ENCODE measurements at regions not wholly inside any gene's neighbourhood (a gene's known extent, or its start where the extent isn't known, plus 50 kb on each side); places are given as distances from the start of the nearest gene placed in this dataset.

DNA sequence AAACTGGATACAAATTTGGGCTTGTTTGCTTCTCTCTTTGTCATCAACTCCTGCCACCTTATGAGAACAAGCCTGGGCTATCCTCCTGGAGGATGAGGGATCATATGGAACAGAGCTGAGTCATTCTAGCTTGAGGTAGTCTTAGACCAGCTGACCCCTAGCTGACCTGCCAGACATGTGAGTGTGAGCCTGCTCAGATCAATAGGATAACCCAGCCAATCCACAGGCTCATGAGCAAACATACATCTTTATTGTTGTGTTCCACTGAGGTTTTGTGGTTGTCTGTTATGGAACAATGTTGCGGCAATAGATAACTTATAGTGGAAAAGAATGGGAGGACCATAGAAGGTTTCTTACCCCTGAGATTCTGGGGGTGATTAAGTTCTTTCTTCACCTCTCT, 54.5 kb upstream of the FAM180A start:
- Histone ChIP-seq H3K4me3 (no peak overlapping the region), H3K36me3 (no peaks in the 10 kb centered on the region), H3K9me3 (no peaks in the 10 kb centered on the region), H3K4me1 (peaks cover 0 to 8% (median 0%) of the 10 kb centered on the region in 3 donors), H3K27ac (no peak overlapping the region), H3K27me3 (peaks cover 3% of the 10 kb centered on the region)
- WGBS, 2 donors (ENCODE audit: low coverage in 1 of 2) = 92% methylated on average over 1 of the region's 1 CpG; no CpG with 5 or more reads in 1 of the 2 donors
- TF ChIP-seq POLR2AphosphoS5 (IDR thresholded peaks at IDR 0.05) = no peak
- no peak for TF ChIP-seq POLR2A (IDR thresholded peaks at IDR 0.05)
- TF ChIP-seq EP300 (IDR thresholded peaks at IDR 0.05) = no peak
- TF ChIP-seq CTCF (IDR thresholded peaks at IDR 0.05) = no peak
- ATAC-seq = no peak

DNA sequence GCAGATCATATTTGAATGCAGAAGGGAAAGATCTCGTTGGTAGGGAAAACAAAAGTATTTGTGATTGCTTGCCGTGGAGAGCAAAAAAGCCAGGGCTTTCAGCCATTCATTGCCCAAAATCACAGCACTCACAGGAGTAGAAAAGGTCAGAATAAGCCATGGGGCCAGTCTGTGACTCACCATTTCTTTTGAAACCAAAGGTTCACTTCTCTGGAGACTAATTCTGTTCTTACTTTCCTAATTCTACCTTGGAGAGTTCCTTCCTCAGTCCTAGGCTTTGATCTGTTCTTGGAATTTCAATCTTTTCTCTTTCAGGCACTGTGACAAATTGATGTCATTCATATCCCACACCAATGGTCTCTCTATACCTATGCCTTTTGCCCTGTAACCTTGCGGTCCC, 54.1 kb upstream of the FAM180A start:
- Histone ChIP-seq H3K4me1 (peaks cover 0 to 8% (median 0%) of the 10 kb centered on the region in 3 donors), H3K36me3 (no peaks in the 10 kb centered on the region), H3K4me3 (no peak overlapping the region), H3K27ac (no peak overlapping the region), H3K27me3 (peaks cover 3% of the 10 kb centered on the region), H3K9me3 (no peaks in the 10 kb centered on the region)
- TF ChIP-seq EP300 (IDR thresholded peaks at IDR 0.05) = no peak
- no peak for TF ChIP-seq POLR2AphosphoS5 (IDR thresholded peaks at IDR 0.05)
- TF ChIP-seq POLR2A (IDR thresholded peaks at IDR 0.05) = no peak
- TF ChIP-seq CTCF (IDR thresholded peaks at IDR 0.05) = no peak
- no peak for ATAC-seq
- WGBS, 2 donors (ENCODE audit: low coverage in 1 of 2) = 69 to 72% methylated on average over 2 to 3 of the region's 3 CpGs

- Histone ChIP-seq H3K4me3 (no peak overlapping the region), H3K4me1 (peaks cover 0 to 12% (median 0%) of the 10 kb centered on the region in 3 donors), H3K9me3 (no peaks in the 10 kb centered on the region), H3K27me3 (peaks cover 3% of the 10 kb centered on the region), H3K36me3 (no peaks in the 10 kb centered on the region), H3K27ac (no peak overlapping the region)
- no peak for ATAC-seq
- 18 to 92% methylated on average over 2 of the region's 6 CpGs for WGBS, 2 donors (ENCODE audit: low coverage in 1 of 2)
- TF ChIP-seq POLR2AphosphoS5 (IDR thresholded peaks at IDR 0.05) (no peak), POLR2A (IDR thresholded peaks at IDR 0.05) (no peak), EP300 (IDR thresholded peaks at IDR 0.05) (no peak), CTCF (IDR thresholded peaks at IDR 0.05) (no peak)
These were observed 53.3 kb upstream of the FAM180A start for GRCh38 chr7:135801877-135802276.

- Histone ChIP-seq H3K27me3 (peaks cover 3% of the 10 kb centered on the region), H3K36me3 (no peaks in the 10 kb centered on the region), H3K4me3 (no peak overlapping the region), H3K4me1 (peaks cover 0 to 20% (median 0%) of the 10 kb centered on the region in 3 donors), H3K27ac (no peak overlapping the region), H3K9me3 (no peaks in the 10 kb centered on the region)
- WGBS, 2 donors (ENCODE audit: low coverage in 1 of 2) = 22 to 41% methylated on average over 12 to 16 of the region's 16 CpGs
- peak; percentile 36 for ATAC-seq
- TF ChIP-seq CTCF (IDR thresholded peaks at IDR 0.05) = peak; percentile 57 to 77 (median 64)
- no peak for TF ChIP-seq EP300 (IDR thresholded peaks at IDR 0.05)
These were observed 52.6 kb upstream of the FAM180A start for GRCh38 chr7:135801045-135801693.

DNA sequence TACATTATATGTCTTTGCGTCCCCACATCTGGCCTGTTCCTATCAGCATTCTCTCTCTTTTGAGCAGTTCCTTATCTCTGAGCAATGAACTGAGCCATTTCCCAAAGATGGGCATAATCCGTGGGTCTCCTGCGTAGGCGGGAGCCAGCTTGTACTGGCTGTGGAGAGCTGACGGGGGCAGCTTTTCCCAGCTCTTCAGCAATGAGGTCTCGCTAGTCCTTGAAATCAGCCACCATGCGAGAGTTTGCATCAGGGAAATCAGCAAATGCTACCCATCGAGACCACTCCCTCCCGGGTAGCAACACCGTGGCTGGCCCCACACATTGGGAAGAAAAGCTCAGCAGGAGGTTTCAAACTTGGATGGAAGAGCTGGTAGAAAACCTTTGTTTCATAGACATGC, 51.9 kb upstream of the FAM180A start:
- Histone ChIP-seq H3K27ac (no peak overlapping the region), H3K4me1 (peaks cover 0 to 25% (median 4%) of the 10 kb centered on the region in 3 donors), H3K4me3 (no peak overlapping the region), H3K36me3 (no peaks in the 10 kb centered on the region), H3K27me3 (peaks cover 3% of the 10 kb centered on the region), H3K9me3 (no peaks in the 10 kb centered on the region)
- ATAC-seq = no peak
- WGBS, 2 donors (ENCODE audit: low coverage in 1 of 2) = 46 to 74% methylated on average over 2 of the region's 10 CpGs
- TF ChIP-seq POLR2AphosphoS5 (IDR thresholded peaks at IDR 0.05) (no peak), POLR2A (IDR thresholded peaks at IDR 0.05) (no peak), EP300 (IDR thresholded peaks at IDR 0.05) (no peak), CTCF (IDR thresholded peaks at IDR 0.05) (no peak)

Measured in gastroesophageal sphincter (tissue), 4 donors.